Spinal cord (tissue), 9 donors: ENCODE measurements at regions not wholly inside any gene's neighbourhood (a gene's known extent, or its start where the extent isn't known, plus 50 kb on each side); places are given as distances from the start of the nearest gene placed in this dataset.
A peak's percentile ranks its signal among the peaks of the same experiment; 100 is the strongest.

ENCODE experiments used
- DNase-seq, 6 donors: peaks; one replicate each; pipeline versions ENCODE4 v3.0.0 to v3.0.0-alpha.2; 2013 to 2015; ENCODE audit warnings: low spot score in 6 of 6, low read depth in 4 of 6
- H3K27ac ChIP-seq: one replicate; pipeline ENCODE4 v1.5.1; 2013; ENCODE audit warnings: low read depth, low read length, control low read depth
- H3K27me3 ChIP-seq: one replicate; pipeline ENCODE4 v1.6.1; 2013; ENCODE audit warnings: low read length; ENCODE audit not compliant: control insufficient read depth, insufficient read depth
- H3K36me3 ChIP-seq: one replicate; pipeline ENCODE4 v1.6.1; 2013; ENCODE audit warnings: low read length; ENCODE audit not compliant: control insufficient read depth, insufficient read depth
- H3K4me1 ChIP-seq: one replicate; pipeline ENCODE4 v1.6.1; 2013; ENCODE audit warnings: low read length; ENCODE audit not compliant: control insufficient read depth, insufficient read depth
- H3K4me3 ChIP-seq: one replicate; pipeline ENCODE4 v1.5.1; 2013; ENCODE audit warnings: low read depth, low read length, control low read depth
- H3K9me3 ChIP-seq: one replicate; pipeline ENCODE4 v1.6.1; 2013; ENCODE audit warnings: low read length; ENCODE audit not compliant: control insufficient read depth, insufficient read depth
- WGBS: methylation state at CpG from one replicate; pipeline ENCODE4 v1.1.5; 2013; ENCODE audit warnings: missing lambda C conversion rate; ENCODE audit not compliant: insufficient coverage; 5-methylcytosine and 5-hydroxymethylcytosine counted together
- donor health status: healthy.

DNA sequence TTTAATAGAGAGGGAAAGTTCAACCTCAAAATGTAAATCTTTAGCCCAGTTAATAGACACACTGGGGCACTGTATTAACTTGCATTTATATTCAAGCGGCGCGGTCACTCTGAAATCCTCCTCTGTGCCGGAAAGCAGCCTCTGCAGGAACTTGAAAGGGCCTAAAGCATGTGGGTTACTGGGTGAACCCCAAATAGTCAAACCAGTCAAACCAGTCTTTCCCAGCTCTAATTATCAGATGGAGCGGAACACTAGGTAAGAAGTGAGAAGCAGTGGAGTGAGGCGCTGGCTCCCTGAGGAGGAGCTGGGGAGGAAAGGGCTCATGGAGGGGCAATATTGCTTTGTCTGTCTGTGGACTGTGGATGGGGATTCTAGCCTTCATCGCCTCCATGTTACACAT lies 531.3 kb downstream of the QKI start:
- Histone ChIP-seq H3K27me3 (no peaks in the 10 kb centered on the region), H3K27ac (peak overlapping the region; percentile 91), H3K4me1 (peaks cover 44% of the 10 kb centered on the region), H3K4me3 (peak overlapping the region; percentile 4), H3K36me3 (no peaks in the 10 kb centered on the region), H3K9me3 (no peaks in the 10 kb centered on the region)
- WGBS, result 41% methylated on average over 5 of the region's 7 CpGs
- peak in 3 of 6 donors; percentile 48 to 89 (median 81) for DNase-seq

DNA sequence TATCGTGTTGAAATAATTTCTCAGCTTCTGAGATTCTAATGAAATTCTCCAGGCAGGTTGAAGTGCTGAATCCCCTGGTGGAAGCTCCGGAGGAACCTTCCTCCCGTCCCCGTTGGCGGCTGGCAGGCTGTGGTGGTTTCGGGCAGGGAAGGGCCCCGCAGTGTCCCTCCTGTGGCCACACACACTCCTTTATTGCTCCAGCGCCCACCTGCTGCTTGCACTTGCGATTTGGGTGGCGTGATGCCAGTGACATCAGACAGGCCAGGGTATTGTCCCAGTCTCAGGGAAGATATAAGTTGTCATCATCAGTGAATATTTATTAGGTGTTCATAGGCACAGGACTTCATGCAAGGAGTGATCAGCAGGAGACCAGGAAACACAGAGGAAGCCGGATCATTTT lies 530.4 kb downstream of the QKI start:
- H3K27me3 ChIP-seq, result no peaks in the 10 kb centered on the region
- H3K4me1 ChIP-seq, result peaks cover 44% of the 10 kb centered on the region
- DNase-seq, result peak in 3 of 6 donors; percentile 31 to 82 (median 77)

DNA sequence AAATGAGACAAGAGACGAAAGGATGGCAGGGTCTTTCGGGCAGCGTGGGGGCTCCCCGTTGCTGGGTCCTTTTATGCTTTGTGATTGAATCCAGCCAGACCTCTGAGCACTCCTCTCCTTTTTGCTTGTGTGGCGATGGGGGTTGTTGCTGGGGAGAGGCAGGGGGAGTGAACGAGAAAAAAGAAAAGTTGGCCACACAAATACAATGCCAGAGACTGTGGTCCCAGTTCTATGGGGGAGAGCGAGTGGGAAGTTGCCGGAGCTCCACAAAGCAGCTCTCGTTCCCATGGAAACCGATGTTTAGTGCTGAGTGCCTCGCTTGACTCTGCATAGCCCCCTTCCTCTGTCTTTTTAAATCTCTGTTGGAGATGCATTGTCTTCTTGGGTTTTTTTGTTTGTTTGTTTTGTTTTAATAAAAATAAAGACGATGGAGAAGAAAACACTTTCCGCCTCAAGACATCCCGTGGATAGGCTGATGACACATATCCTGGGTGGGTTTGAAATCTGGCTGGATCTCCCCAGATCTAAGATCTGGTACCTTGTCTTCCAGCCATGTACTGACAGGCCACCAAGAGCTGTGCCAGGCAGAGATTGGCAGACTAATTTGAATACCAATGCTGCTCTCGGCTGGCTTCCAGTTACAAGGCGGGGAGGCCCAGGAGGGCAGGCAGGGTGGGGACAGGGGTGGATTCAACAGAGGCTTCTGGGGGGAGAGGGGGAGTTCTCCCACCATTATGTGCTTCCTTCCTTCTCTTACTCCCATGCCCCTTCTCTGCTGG lies 529.3 kb downstream of the QKI start:
- H3K27ac ChIP-seq, result peak overlapping the region; percentile 91
- peaks cover 44% of the 10 kb centered on the region for H3K4me1 ChIP-seq
- H3K36me3 ChIP-seq, result no peaks in the 10 kb centered on the region
- DNase-seq, result peak; percentile 86 to 99 (median 94)
- H3K27me3 ChIP-seq, result no peaks in the 10 kb centered on the region
- H3K4me3 ChIP-seq, result peak overlapping the region; percentile 13
- 2% methylated on average over 12 of the region's 16 CpGs for WGBS
- H3K9me3 ChIP-seq, result no peaks in the 10 kb centered on the region

More for the DNA sequence above, 530.4 kb downstream of the QKI start:
- Histone ChIP-seq H3K4me3 (no peak overlapping the region), H3K36me3 (no peaks in the 10 kb centered on the region), H3K9me3 (no peaks in the 10 kb centered on the region), H3K27ac (peak overlapping the region; percentile 91)
- WGBS, result 13% methylated on average over 7 of the region's 11 CpGs

DNA sequence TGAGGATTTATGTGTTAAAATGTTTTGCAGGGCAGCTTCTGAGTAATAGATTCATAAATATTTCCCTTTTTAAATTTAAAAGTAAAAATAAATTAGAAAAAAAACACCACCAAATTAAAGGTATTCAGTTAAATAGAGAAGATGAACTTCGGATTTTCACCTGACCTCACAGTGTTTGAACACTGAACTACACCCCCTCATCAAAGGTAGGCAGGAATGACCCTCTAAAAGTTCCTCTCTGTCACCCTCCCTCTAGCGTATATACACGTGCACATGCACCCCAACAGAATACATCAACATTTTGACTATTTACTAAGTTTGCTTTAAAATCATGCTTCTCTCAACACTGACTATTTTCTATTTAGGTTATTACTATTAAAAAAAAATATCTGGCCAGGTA lies 528.3 kb downstream of the QKI start:
- Histone ChIP-seq H3K36me3 (no peaks in the 10 kb centered on the region), H3K27me3 (no peaks in the 10 kb centered on the region), H3K9me3 (no peaks in the 10 kb centered on the region), H3K27ac (peak overlapping the region; percentile 91), H3K4me1 (peaks cover 41% of the 10 kb centered on the region), H3K4me3 (peak overlapping the region; percentile 13)
- 17% methylated on average over 1 of the region's 3 CpGs for WGBS
- DNase-seq, result no peak

DNA sequence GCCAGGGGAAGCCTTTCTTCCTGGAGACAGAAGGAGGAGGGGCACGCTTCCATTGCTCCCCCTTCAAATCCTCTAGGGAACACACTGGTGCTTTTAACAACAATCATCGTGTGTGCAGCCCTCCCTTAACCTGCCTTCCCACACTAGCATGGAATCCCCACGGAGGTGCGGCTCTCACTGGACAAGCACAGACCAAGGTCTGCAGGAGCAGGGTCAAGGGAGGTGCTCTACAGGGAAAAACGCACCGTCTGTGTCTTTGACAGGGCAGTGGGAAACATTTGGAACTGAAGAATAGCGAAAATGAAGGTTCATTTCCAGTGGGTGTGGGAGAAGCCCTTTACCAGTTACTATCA lies 527.1 kb downstream of the QKI start:
- H3K4me1 ChIP-seq, result peaks cover 40% of the 10 kb centered on the region
- no peaks in the 10 kb centered on the region for H3K36me3 ChIP-seq
- WGBS, result 15% methylated on average over 5 of the region's 7 CpGs
- H3K27me3 ChIP-seq, result no peaks in the 10 kb centered on the region
- H3K27ac ChIP-seq, result peak overlapping the region; percentile 91
- no peak overlapping the region for H3K4me3 ChIP-seq
- DNase-seq, result no peak
- no peaks in the 10 kb centered on the region for H3K9me3 ChIP-seq

DNA sequence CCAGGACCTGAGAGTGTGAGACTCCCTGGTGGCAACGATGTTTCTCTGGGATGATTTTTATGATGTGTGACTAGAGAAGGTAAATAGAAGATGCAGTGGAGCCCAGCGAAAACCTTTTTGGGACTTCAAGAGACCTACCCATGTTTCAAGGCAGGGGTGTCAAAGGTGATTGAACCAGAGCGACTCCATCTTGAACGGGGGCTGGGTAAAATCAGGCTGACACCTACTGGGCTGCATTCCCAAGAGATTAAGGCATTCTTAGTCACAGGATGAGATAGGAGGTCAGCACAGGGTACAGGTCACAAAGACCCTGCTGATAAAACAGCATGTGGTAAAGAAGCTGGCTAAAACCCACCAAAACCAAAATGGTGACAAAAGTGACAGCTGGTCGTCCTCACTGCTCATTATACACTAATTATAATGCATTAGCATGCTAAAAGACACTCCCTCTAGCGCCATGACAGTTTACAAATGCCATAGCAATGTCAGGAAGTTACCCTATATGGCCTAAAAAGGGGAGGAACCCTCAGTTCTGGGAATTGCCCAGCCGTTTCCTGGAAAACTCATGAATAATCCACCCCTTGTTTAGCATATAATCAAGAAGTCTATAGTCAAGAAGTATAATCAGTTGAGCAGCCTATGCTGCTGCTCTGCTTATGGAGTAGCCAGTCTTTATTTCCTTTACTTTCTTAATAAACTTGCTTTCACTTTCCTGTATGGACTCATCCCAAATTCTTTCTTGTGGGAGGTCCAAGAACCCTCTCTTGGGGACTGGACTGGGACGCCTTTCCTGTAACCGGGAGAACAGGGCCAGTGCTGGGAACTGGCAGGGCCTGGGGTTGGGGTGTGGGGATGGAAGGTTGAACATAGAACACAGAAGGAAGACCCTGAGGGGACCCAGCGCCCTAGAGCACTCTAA lies 526.4 kb downstream of the QKI start:
- 60% methylated on average over 7 of the region's 10 CpGs for WGBS
- no peaks in the 10 kb centered on the region for H3K27me3 ChIP-seq
- DNase-seq, result peak in 2 of 6 donors; percentile 42 to 72
- peaks cover 33% of the 10 kb centered on the region for H3K4me1 ChIP-seq
- peak overlapping the region; percentile 91 for H3K27ac ChIP-seq
- no peaks in the 10 kb centered on the region for H3K36me3 ChIP-seq
- no peak overlapping the region for H3K4me3 ChIP-seq
- H3K9me3 ChIP-seq, result peaks cover 2% of the 10 kb centered on the region

DNA sequence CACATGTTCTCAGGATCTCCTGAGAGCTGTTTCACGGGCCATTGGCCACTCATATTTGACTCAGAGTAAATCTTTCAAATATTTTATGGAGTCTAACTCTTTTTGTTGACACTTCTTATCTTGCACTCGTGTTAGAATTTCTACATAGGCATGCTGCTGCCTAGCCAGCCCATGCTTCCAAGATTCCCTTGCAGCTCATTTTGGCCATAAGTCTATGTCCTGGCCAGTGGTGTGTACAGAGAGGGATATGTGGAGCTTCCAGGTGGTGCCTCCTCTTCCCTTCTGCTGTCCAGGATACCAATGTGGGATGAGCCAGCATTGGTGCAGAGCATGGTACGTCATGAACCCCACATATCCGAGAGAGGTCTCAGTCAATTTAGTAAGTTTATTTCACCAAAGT lies 522.6 kb downstream of the QKI start:
- no peak overlapping the region for H3K4me3 ChIP-seq
- no peaks in the 10 kb centered on the region for H3K27me3 ChIP-seq
- H3K4me1 ChIP-seq, result peaks cover 11% of the 10 kb centered on the region
- DNase-seq, result no peak
- 100% methylated on average over 3 of the region's 4 CpGs for WGBS
- H3K36me3 ChIP-seq, result no peaks in the 10 kb centered on the region
- peaks cover 2% of the 10 kb centered on the region for H3K9me3 ChIP-seq
- no peak overlapping the region for H3K27ac ChIP-seq

DNA sequence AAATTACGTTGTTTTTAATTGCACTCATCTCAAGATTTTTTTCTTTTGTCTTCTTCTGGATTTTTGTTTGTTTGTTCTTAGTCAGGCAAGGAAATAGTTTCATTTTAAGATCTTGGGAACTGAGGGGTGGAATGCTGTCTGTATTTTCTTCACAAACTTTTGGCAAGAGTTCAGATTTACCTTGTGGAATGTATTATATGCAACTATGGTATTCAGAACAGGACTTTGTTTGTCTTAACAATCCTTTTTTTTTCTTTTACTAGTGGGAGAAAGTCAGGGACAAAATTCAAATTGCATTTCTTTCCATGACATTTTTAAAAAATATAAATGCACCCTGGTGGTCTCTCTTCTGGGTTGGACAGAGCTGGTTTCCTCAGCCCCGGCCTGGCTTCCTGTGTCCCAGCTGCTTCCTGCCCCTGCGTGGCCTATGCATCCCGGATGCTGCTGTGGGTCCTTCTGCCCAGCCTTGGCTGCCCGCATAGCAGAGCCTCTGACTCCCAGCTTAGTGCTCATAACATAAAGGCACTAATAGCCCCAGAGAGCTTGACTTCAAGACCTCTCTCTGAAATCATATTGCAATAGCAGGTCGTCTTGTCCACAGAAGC lies 520.7 kb downstream of the QKI start:
- no peak overlapping the region for H3K27ac ChIP-seq
- peaks cover 3% of the 10 kb centered on the region for H3K4me1 ChIP-seq
- H3K27me3 ChIP-seq, result no peaks in the 10 kb centered on the region
- DNase-seq, result no peak
- peaks cover 2% of the 10 kb centered on the region for H3K9me3 ChIP-seq
- no peaks in the 10 kb centered on the region for H3K36me3 ChIP-seq
- WGBS, result 76% methylated on average over 4 of the region's 6 CpGs
- no peak overlapping the region for H3K4me3 ChIP-seq

DNA sequence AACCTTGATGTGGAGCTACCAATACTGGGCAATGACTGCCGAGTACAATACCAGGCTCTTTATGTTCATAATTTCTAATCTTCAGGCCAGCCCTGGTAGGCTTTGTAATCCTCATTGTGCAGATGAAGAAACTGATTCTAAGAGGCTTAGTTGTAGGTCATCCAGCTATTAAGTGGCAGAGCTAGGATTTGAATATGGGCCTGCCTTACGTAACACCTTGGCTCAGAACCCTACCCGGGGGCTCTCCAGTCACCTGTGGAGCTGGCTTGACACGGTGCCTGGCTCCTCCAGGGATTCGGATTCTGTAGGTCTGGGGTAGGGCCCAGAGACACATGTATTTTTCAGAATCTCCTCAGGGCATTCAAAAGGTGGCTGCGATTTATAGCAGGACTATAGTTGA lies 515.5 kb downstream of the QKI start:
- no peaks in the 10 kb centered on the region for H3K27me3 ChIP-seq
- no peaks in the 10 kb centered on the region for H3K36me3 ChIP-seq
- no peaks in the 10 kb centered on the region for H3K9me3 ChIP-seq
- WGBS, result 80% methylated on average over 1 of the region's 6 CpGs
- H3K4me1 ChIP-seq, result peaks cover 13% of the 10 kb centered on the region
- no peak overlapping the region for H3K4me3 ChIP-seq
- DNase-seq, result no peak
- no peak overlapping the region for H3K27ac ChIP-seq
